Stimulated activated CD4-positive, alpha-beta T cell treated with anti-CD3 and anti-CD28 coated beads, Interleukin-2, amount 100 ng/mL, for 4 hours (primary cell): ENCODE measurements at regions not wholly inside any gene's neighbourhood (a gene's known extent, or its start where the extent isn't known, plus 50 kb on each side); places are given as distances from the start of the nearest gene placed in this dataset.

ENCODE experiments used
- DNase-seq: peaks from one replicate; pipeline ENCODE4 v3.0.0-alpha.2; 2020; ENCODE audit warnings: low read depth

DNA sequence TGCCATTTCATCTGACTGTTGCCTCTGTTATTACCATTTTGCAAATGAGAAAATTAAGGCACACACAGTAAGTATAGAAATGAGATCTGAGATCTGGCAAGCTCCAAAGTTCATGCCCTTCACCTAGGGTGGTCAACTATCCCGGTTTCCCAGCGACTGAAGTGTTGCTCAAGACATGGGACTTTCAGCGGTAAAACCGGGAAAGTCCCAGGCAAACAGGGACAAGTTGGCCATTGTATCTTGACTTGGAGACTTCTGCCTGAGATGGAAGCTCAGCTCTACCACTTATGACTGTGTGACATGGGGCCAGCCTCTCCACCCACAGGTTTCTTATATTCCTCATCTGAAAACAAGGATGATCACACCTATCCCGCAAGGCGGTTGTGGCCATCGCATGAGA is 55.6 kb upstream of the TPM1 start:
- no peak for DNase-seq

DNA sequence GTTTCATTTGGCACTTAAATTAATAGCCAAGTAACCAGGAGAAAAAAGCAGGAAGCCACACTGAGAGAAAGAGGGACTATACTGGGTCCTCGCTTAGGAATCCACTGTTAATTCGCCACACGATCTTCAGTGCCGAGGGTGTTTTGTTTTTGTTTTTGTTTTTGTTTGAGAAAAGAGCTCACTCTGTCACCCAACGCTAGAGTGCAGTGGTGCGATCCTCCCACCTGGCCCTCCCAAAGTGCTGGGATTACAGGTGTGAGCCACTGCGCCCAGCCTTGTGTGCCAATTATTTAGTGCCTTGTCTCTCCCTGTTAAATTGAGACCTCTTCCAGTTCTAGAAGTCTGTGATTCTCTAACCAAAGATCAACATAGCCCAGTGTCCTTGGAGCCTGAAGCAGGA is 53.8 kb upstream of the TPM1 start:
- no peak for DNase-seq

DNA sequence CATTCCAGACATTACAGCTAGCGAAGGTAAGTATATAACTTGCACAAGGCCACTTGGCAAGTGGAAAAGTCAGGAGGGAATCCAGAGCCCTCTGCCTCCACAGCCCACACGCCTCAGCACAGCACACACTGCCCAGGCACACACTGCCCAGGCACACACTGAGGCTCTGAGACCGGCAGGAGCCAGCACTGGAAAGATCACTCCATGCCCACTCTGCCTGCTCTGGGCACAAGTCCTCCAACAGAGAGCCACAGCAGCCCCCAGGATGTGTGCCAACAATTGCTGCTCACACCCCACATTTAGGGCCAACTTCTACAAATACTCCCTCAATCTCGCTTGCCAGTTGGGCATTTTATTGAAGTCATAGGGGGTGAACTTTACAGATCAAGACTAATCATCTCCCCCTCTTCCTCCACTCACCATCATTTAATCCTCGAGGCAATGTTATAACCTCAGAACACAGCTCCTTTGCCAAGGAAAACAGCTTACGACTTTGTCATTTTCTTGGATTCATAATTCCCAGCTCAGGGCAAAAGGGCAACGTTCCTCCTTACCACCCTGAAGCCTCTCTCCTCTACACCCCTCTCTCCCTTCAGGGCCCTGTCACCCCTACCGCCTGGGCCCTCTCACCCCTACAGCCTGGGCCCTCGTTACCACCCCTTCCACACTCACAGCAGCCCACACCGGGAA is 53.0 kb upstream of the TPM1 start:
- no peak for DNase-seq

DNA sequence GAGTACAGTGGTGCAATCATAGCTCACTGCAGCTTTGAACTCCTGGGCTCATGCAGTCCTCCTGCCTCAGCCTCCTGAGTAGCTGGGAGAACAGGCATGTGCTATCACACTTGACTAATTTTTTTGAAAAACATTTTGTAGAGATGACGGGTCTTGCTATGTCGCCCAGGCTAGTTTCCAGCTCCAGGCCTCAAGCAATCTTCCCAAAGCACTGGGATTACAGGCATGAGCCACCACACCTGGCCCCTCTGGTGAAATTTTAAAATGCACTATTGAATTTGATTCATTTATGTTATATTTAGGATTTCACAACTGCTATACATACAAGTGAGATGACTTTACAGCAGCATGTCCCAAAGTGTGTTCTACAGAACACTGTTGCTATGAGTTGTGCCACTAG is 50.8 kb upstream of the TPM1 start:
- no peak for DNase-seq

DNA sequence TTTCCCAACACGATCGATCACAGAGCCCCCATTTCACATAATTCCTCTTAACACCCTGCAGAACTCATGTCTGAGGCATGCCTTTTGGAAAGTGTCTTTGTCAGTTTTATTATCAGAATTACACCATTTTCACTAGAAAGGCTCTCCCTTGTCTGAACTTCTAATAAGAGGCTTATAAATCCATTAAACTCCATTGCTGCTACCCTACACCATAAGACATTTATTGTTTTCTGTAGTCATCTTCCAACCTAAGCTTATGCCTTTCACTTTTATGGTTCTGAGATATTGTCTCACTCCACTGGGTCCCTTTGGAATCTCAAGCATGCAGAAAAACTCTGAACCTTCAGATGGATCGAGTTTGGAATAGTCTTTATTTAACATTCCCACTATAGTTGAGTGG is 50.2 kb upstream of the TPM1 start:
- DNase-seq, result no peak
